ENCODE measurements at regions not wholly inside any gene's neighbourhood (a gene's known extent, or its start where the extent isn't known, plus 50 kb on each side); places are given as distances from the start of the nearest gene placed in this dataset.

DNA sequence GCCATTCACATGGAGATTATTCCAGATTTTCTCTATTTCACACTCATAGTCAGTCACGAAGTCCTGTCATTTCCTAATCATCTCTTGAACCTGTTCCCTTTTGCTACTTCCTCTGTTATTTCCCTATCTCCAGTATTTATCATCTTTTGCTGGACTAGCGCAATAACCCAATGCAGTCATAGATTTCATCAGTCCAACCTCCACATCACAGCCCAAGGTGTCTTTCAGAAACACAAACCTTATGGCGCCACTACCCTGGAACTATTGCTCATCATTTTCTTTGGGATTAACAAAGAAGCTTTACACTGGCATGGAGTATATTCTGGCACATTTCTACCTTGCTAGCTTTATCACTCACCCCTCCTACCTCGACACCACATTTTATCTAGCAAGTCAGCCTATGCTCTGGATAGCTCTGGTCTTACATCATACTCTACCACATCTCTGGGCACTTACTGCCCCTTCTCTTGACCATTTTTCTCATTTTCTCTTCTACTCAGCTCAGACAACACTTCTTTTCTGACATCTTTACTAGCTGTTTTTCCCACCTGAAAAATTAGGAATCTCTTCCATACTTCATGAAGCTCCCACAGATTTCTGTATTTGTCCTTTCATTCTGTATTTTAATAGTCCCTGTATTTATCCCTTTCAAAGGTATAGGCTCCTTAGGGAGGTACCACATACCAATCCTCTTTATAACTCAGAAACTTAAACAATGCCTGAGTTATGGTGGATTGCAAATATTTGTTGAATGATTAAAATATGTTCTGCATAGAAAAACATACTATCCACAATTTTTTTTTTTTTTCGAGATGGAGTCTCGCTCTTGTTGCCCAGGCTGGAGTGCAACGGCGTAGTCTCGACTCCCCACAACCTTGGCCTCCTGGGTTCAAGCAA is 534.7 kb downstream of the KLF12 start:
- DNase-seq, result no peak

DNA sequence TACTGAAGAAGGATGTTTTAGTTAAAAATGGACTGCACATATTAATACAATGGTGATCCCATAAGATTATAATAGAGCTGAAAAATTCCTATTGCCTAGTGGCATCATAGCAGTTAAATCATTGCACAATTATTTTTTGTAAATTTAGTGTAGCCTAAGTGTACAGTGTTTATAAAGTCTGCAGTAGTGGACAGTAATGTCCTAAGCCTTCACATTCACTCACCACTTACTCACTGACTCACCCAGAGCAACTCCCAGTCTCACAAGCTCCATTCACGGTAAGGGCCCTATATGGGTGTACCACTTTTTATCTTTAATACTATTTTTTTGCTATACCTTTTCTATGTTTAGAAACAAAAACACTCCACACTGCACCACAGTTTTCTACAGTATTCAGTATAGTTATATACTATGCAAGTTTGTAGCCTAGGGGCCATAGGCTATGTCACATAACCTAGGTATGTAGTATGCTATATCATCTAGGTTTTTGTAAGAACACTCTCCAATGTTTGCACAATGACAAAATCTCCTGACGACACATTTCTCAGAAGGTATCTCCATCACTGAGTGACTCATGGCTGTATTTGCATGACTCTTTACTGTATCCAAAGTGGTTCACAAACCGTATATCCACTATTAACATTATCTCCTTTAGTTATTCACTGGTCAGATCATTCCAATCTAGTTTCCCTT is 536.0 kb downstream of the KLF12 start:
- DNase-seq, result no peak

DNA sequence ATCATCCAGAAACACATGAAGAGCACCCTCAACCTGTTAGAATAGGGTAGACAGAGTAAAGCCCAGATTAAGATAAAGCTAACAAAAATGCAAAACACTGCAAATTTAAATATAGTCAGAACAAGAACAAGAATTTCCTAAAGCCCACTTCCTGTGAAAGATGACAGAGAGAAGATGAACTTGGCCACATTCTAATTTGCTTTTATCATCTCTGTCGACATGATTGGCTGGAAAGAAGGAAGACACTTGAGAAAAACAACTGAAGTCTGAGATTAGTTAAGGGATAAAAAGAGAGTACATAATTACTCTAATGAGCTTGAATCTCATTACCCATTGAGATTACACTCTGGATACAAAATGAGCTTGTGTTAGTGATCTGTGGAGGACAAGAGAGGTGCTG is 537.6 kb downstream of the KLF5 start:
- no peak for DNase-seq

DNA sequence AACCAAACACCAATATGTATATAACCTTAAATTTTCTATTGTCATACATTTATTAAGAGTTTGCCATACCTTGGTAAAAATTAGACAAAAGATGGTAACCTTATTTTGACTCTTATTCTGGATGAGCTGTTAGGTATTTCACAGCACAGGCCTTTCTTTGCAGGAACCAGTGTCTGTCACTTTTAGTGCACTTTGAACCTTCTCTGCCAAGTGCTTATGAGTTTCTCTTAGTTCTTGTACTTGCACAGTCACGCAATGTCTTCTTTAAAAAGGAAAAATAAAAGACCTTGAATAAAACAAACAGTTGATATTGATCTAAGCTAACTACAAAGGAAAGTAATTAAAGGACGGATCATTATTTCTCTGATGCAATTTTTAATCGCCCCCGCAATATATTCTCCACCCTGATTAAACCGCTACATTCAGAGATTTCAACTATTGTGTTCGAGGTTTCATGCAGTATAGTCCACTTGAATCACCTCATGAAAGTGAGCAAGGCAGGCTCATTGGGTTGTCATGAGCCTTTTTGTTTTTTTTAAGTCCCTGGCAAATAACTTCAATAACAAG is 534.5 kb downstream of the KLF5 start:
- DNase-seq, result no peak

DNA sequence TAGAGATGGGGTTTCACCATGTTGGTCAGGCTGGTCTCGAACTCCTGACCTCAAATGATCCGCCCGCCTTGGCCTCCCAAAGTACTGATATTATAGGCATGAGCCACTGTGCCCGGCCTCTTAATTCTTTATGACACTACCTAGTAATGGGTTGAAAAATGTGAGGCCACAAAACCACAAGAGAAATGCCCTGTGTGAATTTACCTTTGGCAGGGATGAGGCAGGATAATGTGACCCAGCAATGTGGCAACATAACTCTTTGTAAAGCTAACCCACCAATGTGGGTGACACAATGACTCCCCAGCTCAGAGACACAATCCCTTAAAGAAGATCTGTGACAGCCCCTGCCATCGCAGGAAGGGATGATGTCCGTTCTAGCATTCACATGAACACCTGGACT is 533.1 kb downstream of the KLF5 start:
- no peak for DNase-seq

DNA sequence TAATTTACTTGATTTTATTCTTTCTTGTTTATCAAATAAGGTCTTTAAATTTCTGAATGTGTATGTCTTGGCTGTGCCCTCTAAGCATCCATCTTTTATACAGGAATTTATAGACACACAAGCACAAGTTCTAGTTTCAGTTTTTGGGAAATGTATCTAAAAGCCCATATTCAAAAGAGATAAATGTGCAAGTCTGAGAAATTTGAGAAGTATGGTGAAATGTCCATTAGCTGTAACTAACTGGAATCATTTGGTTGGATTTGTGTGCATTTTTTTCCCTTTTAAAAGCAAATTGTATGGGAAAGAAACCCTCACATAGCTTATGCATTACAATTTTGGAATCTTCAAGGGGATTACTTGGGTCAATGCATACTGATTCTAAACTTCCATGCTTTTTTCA is 532.0 kb downstream of the KLF5 start:
- DNase-seq, result no peak

DNA sequence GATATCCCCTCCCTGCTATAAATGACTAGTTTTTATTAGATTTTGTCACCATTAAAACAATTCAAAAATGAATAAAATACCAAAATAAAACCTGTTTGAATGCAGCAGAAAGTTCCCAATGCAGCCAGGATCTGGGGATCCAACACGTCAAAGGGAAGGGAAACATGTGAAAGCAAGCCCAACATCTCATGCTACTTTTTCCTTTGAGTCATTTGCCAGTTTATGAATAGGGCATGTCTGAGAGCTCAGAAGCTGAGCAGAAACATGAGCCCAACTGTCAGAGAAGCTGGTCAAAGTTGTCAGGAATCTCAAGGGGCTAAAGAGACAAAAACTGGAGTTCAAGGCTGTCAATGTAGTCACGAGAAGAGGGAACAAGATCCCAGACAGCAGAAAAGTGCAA is 526.4 kb downstream of the KLF5 start:
- no peak for DNase-seq

DNA sequence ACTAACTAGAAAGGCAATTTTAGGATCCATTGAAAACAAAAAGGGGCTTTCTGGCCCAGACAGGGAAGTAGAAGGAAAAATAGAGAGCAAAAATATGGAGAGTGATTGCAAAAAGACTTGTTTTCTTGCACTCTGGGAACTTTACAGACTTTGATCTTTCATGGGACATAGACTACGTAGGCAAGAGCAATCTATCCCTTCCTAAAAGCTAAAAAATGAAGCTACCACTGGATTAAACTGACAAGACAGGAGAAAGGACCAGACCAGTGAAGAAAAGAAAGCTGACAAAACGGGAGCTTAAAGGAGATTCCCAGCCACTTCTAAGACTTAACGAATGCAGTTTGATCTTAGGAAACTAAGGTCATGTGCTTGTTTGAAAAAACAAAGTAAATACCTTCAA is 524.5 kb downstream of the KLF5 start:
- no peak for DNase-seq

DNA sequence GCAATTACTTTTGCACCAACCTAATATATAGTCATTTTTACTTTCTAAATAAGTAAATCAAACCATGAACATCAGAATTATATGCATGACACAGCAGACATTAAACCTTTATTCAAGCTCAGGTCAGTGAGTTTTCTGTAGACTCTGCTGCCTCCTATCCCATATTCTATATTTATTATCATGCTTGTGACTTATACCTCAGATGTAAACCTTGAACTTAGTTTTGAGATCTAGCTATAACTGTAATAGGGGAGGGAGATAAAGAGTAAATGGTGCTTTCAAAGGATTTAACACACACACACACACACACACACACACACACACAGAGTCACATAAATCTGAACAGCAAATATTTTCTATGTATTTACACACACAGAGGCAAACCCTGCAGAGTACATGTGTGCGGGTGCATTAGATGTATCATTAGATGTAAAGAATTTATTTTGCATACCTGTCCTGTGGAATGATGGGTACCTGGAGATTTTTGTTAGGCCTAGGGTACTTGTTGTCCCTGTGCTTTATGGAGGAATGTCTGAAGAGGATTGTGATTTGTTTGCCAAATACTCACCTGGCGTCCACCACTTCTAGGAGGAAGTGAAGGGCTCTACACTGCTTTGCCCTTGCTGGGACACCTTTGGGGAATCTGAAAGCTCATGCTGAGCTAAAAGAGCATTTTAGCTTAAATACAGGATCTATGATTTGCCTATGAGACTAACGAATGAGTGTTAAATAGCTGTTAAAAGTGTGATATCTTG is 521.9 kb downstream of the KLF5 start:
- DNase-seq, result no peak

DNA sequence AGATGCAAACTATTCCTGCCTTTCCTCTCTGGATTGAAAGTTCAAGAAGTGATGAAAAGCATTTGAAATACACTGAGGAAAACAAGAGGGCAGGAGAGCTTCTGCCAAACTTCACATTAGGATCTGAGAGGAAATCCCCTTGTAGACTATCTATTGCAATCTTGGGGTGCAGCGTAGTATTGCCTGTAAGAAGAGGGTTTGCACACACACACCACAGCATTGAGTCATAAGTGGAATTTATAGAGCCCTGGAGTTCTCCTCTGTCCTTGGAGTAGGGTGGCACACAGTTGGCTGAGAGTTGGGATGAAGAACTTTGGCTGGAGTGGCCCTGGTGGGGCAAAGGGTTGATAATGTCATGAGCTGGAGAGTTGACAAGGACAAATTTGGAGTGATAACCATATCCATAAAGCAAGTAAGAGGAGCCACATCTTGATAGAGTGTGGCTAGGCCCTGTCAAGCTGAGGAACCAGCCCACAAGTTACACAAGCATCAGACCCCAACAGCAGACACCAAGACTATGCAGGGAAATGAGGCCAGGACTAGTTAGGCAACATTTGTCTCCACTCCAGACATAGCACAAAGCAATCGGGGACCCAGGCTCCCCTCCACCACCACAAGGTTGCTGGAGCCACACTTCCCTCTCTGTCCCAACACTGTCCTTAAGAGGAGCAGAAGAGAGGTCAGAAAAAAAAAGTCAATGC is 520.9 kb downstream of the KLF5 start:
- no peak for DNase-seq

DNA sequence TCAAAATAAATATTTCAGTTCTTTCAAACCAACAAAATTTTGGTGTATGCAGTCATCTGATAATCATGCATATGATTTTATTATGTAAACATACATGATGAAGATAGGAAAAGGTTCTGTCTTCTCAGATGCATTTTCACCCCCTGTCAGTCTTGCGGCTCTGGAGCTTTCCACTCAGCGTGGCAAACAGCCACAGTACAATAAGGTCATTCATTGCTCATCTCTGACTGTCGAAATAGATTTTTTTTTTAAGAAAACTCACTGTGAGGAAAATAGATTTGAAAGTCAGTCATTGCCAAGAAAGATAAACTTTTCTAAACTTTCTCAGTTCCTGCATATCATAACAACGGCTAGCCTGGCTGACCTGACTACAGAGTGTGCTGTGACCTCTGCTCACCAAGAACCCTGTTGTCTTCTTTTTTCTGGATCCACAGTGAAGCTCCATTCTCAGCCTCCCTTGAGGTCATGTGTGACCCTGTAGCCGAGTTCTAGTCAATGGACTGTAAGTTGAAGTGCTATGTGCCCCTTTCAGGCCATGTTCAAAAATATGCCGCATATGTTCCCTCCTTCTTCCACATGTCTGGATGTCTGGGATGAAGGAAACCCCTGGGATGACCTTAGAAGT is 519.6 kb downstream of the KLF5 start:
- no peak for DNase-seq

DNA sequence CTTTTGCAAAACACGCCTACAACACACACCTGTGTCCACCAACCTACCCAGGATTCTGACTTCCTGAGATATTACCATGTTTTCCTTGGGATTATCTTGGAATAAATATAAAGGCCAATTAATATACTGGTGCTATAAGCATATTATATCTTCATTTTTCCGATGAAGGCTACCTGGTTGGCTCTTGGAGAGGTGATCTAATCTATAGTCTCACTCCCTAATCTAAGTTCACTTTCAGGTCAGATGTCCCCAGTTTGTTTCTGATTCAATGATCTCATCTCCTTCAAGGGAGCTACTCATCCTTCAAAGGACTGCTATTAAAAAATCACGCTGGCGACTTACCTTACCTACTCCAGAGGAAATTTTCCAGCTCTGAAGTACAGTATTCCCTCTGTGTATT is 517.5 kb downstream of the KLF5 start:
- no peak for DNase-seq

DNA sequence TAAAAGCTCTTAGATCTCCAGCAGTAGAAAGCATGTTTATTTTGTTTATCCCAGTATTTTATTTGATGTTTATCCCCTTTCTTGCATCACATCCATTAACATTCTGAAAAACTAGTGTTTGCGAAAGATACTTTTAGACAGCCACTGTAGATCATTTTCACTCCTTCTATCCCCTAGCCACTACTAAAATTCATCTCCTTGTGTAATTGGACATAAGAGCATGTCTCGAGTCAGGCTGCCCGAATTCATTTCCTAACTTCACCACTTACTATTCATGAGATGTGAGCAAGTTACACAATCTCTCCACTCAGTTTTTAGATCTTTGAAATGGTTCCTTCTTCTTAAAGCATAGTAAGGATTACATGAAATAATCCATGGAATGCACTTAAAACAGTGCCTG is 514.0 kb downstream of the KLF5 start:
- DNase-seq, result no peak

DNA sequence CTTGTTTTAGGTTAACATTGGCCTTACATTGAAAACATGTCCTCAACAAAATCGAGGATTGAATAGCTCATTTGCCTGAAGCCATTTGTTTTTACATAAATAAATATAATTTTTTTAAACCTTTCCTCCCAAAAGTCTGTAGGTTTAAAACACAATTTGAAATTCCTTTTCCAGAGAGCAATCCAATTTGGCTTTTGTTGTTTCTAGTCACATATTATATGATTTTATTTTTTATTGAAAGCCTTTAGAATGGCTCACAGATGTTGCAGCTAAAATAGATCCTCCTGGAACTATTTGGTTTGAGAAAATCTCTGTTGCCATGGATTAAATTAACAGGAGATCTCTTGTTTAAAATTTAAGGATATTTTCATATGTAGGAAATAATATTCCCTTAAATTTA is 512.6 kb downstream of the KLF5 start:
- no peak for DNase-seq

DNA sequence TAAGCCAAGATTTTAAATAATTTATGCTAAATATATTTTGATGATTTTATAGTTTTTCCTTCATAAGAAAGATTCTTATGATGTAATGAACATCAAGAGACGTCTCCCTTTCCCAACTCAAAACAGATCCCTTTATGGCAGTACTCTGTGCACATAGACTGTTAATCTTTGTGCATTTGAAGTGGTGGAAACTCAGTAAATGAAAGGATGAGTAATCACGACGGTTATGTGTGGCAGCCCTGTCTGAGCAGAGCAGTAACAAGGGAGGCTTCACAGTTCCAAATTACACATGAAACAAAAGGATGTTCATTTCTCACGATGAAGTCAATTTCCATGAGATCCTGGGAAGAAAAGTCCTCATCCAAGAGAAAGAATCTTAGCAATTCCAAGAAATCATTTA is 498.1 kb downstream of the KLF5 start:
- no peak for DNase-seq

DNA sequence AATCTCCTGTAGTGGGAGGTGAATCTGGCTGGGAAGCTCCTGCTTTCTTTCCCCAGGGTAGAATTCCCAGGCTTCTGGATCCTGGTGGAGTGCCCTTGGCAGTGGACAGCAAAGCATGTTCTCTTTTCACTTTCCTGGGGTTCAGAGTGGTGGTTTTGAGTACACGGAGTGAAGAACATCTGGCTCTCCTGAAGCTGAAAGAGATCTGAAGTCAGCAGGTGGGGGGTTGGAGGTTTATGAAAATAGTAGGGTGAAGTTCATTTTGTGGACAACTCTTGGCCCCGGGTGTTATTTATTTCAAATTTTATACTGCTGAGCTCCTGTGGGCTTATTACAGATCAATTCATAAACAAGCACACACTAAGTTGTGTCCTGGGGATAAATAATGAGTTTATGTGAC is 497.3 kb downstream of the KLF5 start:
- DNase-seq, result no peak

DNA sequence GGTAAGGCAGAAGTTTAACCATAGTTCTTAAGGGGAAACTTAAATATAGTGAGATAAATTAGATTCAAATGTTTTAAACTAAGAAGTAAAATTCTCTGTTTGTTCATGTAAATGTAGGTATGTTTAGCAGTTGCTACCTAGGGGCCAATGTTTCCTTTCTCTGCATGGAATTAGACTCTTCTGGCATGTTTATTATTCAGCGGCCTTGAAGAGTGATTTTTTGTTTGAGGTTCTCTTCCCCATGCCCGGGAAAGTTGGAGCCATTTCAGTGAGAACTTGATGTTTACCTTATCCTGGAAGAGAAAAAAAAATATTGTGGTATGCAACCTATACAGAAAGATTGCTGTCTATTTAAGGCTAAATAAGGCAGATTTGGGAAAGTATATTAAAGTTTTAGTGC is 492.9 kb downstream of the KLF5 start:
- DNase-seq, result no peak

DNA sequence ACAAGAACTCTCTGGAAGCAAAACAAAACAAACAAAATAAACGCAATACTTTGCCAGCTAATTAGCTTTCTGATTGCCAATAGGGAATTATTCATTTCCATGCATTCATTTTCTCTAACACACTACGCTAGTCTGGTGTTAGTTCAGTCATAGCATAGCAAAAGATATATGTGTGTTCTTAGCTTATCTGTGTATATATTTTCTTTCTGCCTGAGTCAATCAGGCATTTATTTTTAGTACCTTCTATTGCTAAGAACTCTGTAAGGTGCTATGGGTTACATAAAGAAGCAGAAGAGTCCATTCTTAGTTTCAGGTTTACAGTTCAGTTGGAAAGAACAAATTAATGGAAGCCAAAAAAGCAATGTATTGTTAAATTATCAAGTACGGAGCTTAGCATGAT is 490.9 kb downstream of the KLF5 start:
- DNase-seq, result no peak

DNA sequence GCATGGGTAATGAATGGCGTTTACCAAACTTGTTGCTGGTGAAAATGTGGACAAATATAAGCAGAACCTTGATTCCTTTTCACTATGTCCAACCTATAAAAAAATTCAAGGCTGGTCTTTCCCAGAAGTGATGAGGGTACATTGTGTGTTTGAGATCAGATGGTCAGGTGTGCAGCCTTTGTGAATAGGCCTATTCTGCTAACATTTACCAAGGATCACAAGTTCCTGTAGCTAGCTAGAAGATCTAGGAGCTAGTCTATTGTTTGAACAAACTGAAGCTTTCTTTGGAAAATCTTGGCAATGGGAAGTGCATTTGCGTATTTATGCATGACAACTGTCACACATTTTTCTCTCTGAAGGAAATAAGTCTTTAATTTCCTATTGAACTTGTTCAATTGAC is 489.6 kb downstream of the KLF5 start:
- DNase-seq, result no peak

DNA sequence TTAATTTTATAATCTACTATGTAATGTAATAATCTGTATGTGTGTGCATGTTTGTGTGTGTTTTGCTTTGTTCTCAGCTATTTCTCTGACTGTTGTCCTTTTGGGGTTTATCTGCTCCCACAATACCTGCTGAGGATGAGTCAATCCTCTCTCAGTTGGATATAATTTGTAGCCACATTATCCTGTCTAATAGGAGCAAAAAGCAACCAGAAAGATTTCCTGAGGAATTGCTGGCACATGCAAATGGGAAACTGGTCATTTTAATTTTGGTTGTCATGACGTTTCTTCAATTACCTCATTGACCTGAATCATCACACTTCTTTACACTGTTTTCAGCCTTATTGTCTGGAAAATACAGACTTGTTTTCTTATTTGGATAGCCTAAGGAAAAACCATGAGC is 488.4 kb downstream of the KLF5 start:
- DNase-seq, result no peak

DNA sequence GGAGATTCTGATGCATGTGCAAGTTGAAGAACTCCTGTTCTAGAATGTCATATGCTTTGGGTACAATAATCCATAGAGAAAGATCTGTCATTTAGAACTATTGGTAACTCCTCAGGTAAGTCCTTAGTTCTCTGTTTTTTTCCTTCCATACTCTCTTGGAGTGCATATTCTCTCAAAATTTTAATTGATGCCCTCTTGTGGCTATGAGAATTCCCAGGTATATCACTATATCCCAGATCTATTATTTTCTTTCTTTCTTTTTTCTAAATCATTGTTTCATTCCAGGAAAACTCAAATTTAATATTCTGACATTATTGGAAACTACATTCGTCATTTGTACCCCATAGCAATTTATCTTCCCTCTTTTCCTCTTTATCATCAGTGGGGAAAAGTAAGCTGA is 485.4 kb downstream of the KLF5 start:
- no peak for DNase-seq

DNA sequence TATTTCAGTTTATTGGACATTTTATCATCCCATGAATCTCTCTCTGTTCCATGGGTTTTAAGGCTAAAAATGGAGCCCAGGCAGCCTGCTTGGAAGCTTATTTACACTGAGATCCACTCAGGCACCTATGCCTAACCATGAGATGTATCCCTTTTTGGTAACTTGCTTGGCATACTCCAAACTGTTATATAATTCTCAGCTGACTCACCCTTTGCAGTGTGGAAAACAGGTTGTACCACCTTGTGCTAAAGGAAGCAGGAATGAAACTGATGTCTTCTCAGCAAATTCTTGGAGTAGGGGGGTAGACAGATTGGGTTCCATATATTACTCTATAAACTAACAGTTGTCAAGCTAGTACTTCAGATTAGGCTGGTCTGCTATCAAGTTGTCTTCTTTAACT is 483.6 kb downstream of the KLF5 start:
- no peak for DNase-seq

Data from SW 1271 (cell line).